ENCODE measurements at regions not wholly inside any gene's neighbourhood (a gene's known extent, or its start where the extent isn't known, plus 50 kb on each side); places are given as distances from the start of the nearest gene placed in this dataset.

DNA sequence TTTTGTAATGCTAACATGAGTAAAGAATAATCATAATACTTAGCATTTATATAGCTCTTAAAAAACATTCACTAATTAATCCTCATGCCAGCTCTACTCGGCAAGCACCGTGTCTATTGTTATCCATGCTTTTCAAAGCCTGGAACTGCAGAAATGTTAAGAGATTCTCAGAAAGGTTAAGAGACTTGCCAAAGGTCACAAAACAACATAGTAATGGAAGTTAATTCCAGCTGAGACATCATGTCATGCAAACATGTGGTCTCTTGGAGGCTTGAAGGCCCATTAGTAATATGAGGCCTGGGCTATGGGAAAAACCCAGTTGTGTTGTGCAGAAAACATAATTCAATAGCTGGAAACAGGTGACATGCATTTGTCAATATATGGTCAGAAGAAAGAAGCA, 389.9 kb upstream of the GOT2 start:
- H3K4me2 ChIP-seq (ENCODE audit: low read length): no peak overlapping the region
- no peak overlapping the region for H3K9ac ChIP-seq (ENCODE audit: low read length)
- no peaks in the 10 kb centered on the region for H4K20me1 ChIP-seq (ENCODE audit: insufficient read depth)
- H3K9me2 ChIP-seq (ENCODE audit: insufficient read depth, low read length): no peaks in the 10 kb centered on the region
- H3K4me3 ChIP-seq (ENCODE audit: low read length): no peak overlapping the region
- TF ChIP-seq TAF1 (IDR thresholded peaks at IDR 0.05; ENCODE audit: low read depth): no peak
- no peak for TF ChIP-seq MXI1 (conservative IDR thresholded peaks at IDR 0.05; ENCODE audit: poor library complexity, severe bottlenecking)
- no peak for TF ChIP-seq EZH2 (IDR thresholded peaks at IDR 0.05; ENCODE audit: borderline replicate concordance, insufficient read depth, low read length, poor library complexity, severe bottlenecking)
- no peak for TF ChIP-seq POLR2AphosphoS5 (IDR thresholded peaks at IDR 0.05)
- TF ChIP-seq, protein P1, sequence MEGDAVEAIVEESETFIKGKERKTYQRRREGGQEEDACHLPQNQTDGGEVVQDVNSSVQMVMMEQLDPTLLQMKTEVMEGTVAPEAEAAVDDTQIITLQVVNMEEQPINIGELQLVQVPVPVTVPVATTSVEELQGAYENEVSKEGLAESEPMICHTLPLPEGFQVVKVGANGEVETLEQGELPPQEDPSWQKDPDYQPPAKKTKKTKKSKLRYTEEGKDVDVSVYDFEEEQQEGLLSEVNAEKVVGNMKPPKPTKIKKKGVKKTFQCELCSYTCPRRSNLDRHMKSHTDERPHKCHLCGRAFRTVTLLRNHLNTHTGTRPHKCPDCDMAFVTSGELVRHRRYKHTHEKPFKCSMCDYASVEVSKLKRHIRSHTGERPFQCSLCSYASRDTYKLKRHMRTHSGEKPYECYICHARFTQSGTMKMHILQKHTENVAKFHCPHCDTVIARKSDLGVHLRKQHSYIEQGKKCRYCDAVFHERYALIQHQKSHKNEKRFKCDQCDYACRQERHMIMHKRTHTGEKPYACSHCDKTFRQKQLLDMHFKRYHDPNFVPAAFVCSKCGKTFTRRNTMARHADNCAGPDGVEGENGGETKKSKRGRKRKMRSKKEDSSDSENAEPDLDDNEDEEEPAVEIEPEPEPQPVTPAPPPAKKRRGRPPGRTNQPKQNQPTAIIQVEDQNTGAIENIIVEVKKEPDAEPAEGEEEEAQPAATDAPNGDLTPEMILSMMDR (IDR thresholded peaks at IDR 0.05; ENCODE audit: poor library complexity, severe bottlenecking): no peak
- TF ChIP-seq RAD21 (conservative IDR thresholded peaks at IDR 0.05): no peak
- TF ChIP-seq, protein P2, sequence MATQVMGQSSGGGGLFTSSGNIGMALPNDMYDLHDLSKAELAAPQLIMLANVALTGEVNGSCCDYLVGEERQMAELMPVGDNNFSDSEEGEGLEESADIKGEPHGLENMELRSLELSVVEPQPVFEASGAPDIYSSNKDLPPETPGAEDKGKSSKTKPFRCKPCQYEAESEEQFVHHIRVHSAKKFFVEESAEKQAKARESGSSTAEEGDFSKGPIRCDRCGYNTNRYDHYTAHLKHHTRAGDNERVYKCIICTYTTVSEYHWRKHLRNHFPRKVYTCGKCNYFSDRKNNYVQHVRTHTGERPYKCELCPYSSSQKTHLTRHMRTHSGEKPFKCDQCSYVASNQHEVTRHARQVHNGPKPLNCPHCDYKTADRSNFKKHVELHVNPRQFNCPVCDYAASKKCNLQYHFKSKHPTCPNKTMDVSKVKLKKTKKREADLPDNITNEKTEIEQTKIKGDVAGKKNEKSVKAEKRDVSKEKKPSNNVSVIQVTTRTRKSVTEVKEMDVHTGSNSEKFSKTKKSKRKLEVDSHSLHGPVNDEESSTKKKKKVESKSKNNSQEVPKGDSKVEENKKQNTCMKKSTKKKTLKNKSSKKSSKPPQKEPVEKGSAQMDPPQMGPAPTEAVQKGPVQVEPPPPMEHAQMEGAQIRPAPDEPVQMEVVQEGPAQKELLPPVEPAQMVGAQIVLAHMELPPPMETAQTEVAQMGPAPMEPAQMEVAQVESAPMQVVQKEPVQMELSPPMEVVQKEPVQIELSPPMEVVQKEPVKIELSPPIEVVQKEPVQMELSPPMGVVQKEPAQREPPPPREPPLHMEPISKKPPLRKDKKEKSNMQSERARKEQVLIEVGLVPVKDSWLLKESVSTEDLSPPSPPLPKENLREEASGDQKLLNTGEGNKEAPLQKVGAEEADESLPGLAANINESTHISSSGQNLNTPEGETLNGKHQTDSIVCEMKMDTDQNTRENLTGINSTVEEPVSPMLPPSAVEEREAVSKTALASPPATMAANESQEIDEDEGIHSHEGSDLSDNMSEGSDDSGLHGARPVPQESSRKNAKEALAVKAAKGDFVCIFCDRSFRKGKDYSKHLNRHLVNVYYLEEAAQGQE (IDR thresholded peaks at IDR 0.05; ENCODE audit: borderline replicate concordance): no peak
- H3K27me3 ChIP-seq (ENCODE audit: insufficient read depth, low read depth, low read length): no peaks in the 10 kb centered on the region
- H3K9me3 ChIP-seq (ENCODE audit: low read length): no peaks in the 10 kb centered on the region
- no peaks in the 10 kb centered on the region for H3K36me3 ChIP-seq (ENCODE audit: insufficient read depth, low read length)
- H3F3A ChIP-seq (ENCODE audit: insufficient read depth, low read length, poor library complexity, severe bottlenecking): no peaks in the 10 kb centered on the region
- H3K79me2 ChIP-seq (replicated peaks; ENCODE audit: insufficient read depth, low read length): no peaks in the 10 kb centered on the region
- H3K27ac ChIP-seq (ENCODE audit: low read length): no peak overlapping the region
- no peak overlapping the region for H2AFZ ChIP-seq (ENCODE audit: low read depth, low read length)

DNA sequence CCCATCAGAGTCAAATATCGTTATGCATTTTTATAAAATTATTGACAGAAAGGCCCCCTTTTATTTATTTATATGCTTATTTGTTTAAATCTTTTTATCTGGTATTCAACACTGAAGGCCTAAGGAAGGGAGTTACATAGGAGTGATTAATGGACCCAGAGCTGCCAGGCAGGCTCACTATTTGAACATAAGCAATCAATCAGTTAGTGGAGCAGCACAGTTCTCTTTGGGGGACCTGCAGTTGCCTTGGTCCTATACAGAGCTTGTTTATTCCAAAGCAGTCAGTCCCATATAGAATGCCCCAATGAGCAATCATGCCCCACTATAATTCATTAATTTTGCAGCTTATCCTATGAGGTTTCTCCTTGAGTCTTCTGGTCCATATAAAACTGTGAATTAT, 389.4 kb upstream of the GOT2 start:
- H2AFZ ChIP-seq (ENCODE audit: low read depth, low read length): no peak overlapping the region
- no peak overlapping the region for H3K4me3 ChIP-seq (ENCODE audit: low read length)
- H3K27me3 ChIP-seq (ENCODE audit: insufficient read depth, low read depth, low read length): no peaks in the 10 kb centered on the region
- H3K36me3 ChIP-seq (ENCODE audit: insufficient read depth, low read length): no peaks in the 10 kb centered on the region
- H3K4me2 ChIP-seq (ENCODE audit: low read length): no peak overlapping the region
- H3K9me3 ChIP-seq (ENCODE audit: low read length): no peaks in the 10 kb centered on the region
- no peaks in the 10 kb centered on the region for H3K9me2 ChIP-seq (ENCODE audit: insufficient read depth, low read length)
- H3K79me2 ChIP-seq (replicated peaks; ENCODE audit: insufficient read depth, low read length): no peaks in the 10 kb centered on the region
- TF ChIP-seq RAD21 (conservative IDR thresholded peaks at IDR 0.05): no peak
- TF ChIP-seq, protein P2 (IDR thresholded peaks at IDR 0.05; ENCODE audit: borderline replicate concordance): no peak
- TF ChIP-seq POLR2AphosphoS5 (IDR thresholded peaks at IDR 0.05): no peak
- TF ChIP-seq SMC3 (conservative IDR thresholded peaks at IDR 0.05; ENCODE audit: poor library complexity): no peak
- TF ChIP-seq EP300 (conservative IDR thresholded peaks at IDR 0.05; ENCODE audit: poor library complexity, severe bottlenecking): no peak
- H3K27ac ChIP-seq (ENCODE audit: low read length): no peak overlapping the region
- no peaks in the 10 kb centered on the region for H3F3A ChIP-seq (ENCODE audit: insufficient read depth, low read length, poor library complexity, severe bottlenecking)
- H4K20me1 ChIP-seq (ENCODE audit: insufficient read depth): no peaks in the 10 kb centered on the region
- H3K9ac ChIP-seq (ENCODE audit: low read length): no peak overlapping the region

Measured in neural cell (in vitro differentiated cells).